AG09319 (cell line): ENCODE measurements at regions not wholly inside any gene's neighbourhood (a gene's known extent, or its start where the extent isn't known, plus 50 kb on each side); places are given as distances from the start of the nearest gene placed in this dataset.

ENCODE experiments used
- DNase-seq: peaks from one replicate; pipeline ENCODE4 v3.0.0-alpha.2; 2010; ENCODE audit warnings: low read depth; ENCODE audit errors: extremely low read depth
- TF ChIP-seq, protein P1 (sequence below): IDR thresholded peaks from 2 replicates; pipeline ENCODE4 v1.5.1; 2011; ENCODE audit warnings: low read depth, mild to moderate bottlenecking, inconsistent platforms, low read length, moderate library complexity

DNA sequence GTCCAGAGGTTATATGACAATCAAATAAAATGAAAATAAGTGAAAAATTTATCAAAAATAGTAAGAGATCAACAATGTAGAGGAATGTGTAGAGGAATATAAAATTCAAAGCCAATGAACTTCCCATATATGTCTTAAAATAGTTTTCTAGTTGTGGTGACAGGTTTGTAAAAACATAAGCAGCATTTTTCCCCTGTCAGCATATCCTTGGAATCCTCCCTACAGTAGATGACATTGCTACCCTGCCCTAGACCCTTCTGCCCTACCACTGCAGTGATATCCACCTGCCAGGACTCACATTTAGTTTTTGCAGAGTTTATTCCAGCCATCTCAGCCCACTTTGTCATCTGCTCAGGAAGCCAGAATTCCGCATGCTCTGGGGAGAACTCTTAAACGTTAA, 842.0 kb downstream of the RPS29 start:
- TF ChIP-seq, protein P1, sequence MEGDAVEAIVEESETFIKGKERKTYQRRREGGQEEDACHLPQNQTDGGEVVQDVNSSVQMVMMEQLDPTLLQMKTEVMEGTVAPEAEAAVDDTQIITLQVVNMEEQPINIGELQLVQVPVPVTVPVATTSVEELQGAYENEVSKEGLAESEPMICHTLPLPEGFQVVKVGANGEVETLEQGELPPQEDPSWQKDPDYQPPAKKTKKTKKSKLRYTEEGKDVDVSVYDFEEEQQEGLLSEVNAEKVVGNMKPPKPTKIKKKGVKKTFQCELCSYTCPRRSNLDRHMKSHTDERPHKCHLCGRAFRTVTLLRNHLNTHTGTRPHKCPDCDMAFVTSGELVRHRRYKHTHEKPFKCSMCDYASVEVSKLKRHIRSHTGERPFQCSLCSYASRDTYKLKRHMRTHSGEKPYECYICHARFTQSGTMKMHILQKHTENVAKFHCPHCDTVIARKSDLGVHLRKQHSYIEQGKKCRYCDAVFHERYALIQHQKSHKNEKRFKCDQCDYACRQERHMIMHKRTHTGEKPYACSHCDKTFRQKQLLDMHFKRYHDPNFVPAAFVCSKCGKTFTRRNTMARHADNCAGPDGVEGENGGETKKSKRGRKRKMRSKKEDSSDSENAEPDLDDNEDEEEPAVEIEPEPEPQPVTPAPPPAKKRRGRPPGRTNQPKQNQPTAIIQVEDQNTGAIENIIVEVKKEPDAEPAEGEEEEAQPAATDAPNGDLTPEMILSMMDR: no peak

DNA sequence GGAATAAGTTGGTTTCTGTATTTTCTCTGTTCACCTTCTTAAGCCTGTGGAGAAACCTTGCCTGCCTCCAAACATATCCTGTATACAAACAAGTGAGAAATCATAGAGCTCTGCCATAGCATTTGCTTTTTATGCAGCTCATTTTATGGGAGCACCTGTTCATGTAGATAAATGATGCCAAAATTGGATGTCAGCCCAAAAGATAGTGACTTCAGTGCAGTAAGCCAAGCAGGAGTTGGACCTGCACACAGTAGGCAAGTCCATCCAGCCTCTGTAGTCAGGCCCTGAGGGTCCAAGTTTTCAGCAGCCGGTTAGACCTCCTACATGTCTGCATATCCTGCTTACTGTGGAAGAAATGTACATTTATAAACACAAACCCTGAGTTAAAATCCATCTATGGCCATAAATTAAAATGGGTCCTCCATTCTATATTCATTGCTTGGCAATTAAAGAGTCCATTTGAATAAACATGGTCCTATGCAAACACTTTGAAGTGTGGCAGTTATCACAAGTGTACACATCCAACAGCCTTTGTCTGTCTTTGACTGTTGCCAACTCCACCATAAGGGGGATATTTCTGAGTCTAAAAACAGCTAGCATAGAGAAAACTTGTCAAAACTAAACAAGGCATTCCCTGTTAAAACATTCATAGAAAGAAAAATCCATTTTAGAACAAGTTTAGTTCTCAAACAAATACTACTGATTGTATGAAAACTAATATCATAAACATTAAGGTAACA, 847.8 kb downstream of the RPS29 start:
- DNase-seq: no peak
- TF ChIP-seq, protein P1: no peak

More for the DNA sequence above, 842.0 kb downstream of the RPS29 start:
- no peak for DNase-seq

DNA sequence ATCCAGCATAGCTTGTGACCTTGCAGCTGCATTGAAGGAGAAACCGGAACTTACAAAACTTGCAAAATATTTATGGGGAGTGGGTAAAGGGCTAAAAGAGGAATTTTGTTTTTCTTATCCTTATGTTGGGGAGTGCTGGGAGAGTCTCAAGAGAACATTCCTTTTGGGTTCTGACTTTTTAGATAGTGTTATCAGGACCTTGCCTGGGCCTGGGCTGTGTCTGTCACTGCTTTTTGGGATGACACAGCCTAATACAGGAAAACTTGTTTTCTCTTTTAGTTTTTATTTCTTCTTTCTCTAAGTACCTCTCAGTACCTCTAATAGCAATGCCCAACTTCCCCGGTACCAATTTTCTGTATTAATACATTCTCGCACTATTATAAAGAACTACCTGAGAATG, 850.6 kb downstream of the RPS29 start:
- TF ChIP-seq, protein P1: no peak
- DNase-seq: no peak

DNA sequence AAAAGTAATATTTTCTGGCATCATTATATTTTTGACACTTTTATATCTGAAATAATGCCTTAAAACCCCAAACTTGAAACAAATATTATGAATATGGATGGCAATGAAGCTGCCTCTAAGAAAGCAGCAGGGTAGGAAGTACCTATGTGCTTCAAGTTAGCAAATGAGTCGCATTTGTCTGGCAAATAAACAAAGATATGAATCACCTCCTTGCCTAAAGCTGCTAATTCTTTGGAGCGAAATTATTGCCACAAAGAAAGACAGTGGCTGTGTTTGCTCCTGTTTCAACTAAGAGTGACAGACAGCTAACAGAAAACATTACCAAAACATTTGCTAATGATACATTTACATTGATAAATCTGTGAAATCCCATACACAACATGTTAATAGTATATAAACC, 854.9 kb downstream of the RPS29 start:
- DNase-seq: no peak
- TF ChIP-seq, protein P1: no peak

DNA sequence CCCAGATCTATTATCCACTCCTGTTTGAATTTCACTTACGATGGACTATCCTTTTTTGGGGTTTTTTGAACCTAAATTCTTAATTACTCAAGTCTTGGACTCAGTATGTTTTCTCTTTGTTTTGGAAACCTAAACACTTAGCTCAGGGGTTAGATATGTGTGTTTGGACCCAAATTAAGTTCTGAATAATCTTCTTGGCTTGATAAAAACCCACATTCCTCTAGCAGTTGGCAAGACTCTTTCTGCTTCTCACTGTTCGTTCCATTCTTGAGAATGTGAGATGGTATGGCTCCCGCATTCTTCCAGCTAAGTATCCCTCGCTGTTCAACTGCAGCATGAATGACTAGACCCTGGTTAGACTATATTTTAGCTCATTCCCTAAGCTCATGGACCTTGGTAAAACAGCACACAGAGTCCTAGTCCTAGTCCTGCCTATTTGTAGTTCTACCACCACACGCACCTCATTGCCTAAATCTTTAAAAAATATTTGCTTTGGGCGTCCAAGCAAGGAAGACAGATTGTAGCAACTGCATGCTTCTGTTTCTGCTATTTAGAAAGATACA, 860.0 kb downstream of the RPS29 start:
- TF ChIP-seq, protein P1: no peak
- DNase-seq: no peak

DNA sequence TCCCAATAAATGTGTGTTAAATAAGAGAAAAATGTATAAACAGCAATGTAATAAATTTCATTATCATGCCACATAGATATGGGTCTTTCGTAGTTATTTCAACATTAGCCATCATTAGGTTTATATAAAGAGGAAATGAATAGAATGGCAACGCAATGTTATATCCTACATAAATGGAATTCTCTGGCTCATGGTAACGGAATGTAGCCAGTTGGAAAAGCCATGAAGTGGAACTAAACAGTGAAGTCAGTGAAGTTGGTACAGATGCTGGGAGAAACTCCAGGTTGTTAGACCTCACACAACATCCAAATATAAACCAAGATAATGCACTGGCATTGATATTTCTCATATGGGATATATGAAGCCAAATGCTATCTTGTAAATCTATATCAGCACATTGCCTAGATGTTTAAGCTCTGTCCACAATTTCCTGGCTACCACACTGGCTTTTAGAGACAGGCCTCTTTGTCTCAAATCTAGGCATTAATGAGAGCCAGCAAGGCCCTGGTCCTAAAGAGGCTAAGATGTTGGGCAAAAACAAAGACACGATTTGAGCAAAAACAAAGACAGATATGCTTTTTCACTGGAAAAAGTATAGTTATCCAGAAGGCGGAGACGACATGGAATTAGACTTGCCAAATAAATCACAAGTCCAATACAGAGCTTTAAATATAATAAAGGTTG, 861.0 kb downstream of the RPS29 start:
- TF ChIP-seq, protein P1: no peak
- DNase-seq: no peak
